ENCODE measurements at regions not wholly inside any gene's neighbourhood (a gene's known extent, or its start where the extent isn't known, plus 50 kb on each side); places are given as distances from the start of the nearest gene placed in this dataset.

DNA sequence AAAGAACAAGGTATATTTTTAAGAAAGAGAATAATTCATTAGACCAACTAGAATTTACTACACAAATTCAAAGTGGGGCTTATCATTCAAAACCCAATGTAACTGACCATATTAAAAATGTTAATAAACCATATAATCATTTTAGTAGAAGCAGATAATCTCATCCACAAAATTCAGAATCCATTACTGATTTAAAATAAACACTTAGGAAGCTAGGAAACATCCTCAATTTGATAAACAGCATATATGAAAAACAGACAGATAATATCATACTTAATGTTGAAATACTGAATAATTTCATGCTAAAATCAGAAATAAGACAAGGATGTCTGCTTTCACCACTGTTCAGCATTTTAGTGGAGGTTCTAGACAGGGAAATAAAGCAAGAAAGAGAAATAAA, 902.8 kb upstream of the PHF14 start:
- no peaks in the 10 kb centered on the region for H3K9me3 ChIP-seq
- H3K4me3 ChIP-seq: no peak overlapping the region
- DNase-seq (ENCODE audit: low spot score in 2 of 2): no peak
- H3K4me1 ChIP-seq: no peaks in the 10 kb centered on the region
- no peaks in the 10 kb centered on the region for H3K36me3 ChIP-seq
- H3K27me3 ChIP-seq: no peaks in the 10 kb centered on the region
- intact Hi-C loops (cut with DNase I; ENCODE audit: low total_unique reads): no loop called here
- H3K27ac ChIP-seq: no peak overlapping the region
- TF ChIP-seq POLR2A (IDR thresholded peaks at IDR 0.05) (no peak), POLR2AphosphoS5 (IDR thresholded peaks at IDR 0.05) (no peak)
- TF ChIP-seq, protein P1, sequence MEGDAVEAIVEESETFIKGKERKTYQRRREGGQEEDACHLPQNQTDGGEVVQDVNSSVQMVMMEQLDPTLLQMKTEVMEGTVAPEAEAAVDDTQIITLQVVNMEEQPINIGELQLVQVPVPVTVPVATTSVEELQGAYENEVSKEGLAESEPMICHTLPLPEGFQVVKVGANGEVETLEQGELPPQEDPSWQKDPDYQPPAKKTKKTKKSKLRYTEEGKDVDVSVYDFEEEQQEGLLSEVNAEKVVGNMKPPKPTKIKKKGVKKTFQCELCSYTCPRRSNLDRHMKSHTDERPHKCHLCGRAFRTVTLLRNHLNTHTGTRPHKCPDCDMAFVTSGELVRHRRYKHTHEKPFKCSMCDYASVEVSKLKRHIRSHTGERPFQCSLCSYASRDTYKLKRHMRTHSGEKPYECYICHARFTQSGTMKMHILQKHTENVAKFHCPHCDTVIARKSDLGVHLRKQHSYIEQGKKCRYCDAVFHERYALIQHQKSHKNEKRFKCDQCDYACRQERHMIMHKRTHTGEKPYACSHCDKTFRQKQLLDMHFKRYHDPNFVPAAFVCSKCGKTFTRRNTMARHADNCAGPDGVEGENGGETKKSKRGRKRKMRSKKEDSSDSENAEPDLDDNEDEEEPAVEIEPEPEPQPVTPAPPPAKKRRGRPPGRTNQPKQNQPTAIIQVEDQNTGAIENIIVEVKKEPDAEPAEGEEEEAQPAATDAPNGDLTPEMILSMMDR (IDR thresholded peaks at IDR 0.05): no peak

DNA sequence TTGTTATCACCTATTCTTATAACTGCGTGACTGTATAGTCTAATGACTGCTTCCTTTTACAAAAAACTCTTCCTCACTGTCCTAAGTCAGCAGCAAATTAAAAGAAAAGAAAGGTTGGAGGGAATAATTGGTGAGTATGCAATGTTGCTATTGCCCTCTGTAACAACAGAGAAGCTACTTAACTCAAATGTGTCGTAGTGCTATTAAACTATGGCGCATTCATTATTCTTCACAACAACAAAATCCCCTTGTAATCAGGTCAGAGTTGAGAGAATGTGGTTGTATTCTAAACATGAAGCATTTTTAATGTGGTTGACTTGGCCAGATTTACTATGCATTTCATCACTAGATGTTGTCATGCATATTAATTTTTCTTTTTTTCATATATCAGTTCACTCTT, 897.8 kb upstream of the PHF14 start:
- Histone ChIP-seq H3K4me3 (no peak overlapping the region), H3K27me3 (no peaks in the 10 kb centered on the region), H3K36me3 (no peaks in the 10 kb centered on the region), H3K4me1 (no peaks in the 10 kb centered on the region), H3K27ac (no peak overlapping the region), H3K9me3 (peaks cover 0 to 3% of the 10 kb centered on the region in 2 donors)
- TF ChIP-seq, protein P1 (IDR thresholded peaks at IDR 0.05): no peak
- no peak for TF ChIP-seq POLR2A (IDR thresholded peaks at IDR 0.05)
- TF ChIP-seq POLR2AphosphoS5 (IDR thresholded peaks at IDR 0.05): no peak
- intact Hi-C loops (cut with DNase I; ENCODE audit: low total_unique reads): no loop called here
- no peak for DNase-seq (ENCODE audit: low spot score in 2 of 2)

DNA sequence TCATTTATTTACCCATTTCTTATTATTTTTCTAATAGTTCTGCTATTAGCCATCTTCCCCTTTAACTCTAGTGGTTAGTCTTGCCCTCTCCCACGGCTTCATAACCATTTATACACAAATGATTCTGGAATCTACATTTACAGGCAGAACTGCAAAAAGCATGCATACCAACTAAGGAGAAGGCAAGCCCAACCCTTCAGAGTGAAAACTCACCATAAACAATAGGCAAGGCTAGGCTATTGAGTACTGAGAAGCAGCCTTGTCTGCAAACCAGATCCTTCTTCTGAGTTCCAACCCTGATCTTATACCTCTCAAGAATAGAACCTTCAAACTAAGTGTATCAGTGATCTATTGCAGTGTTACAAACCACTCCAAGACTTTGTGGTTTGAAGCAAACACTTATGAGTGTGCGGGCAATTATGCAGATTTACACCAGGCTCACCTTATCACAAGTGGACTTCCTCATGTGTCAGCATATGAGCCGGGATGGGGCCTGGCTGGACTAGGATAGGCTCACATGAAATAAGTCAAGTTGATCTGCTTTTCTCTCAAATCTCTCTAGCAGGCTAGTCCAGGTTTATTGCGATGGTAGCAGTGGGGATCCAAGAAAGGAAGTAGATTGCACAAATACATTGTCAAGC, 896.9 kb upstream of the PHF14 start:
- Histone ChIP-seq H3K27ac (no peak overlapping the region), H3K27me3 (no peaks in the 10 kb centered on the region), H3K4me1 (no peaks in the 10 kb centered on the region), H3K4me3 (no peak overlapping the region), H3K36me3 (no peaks in the 10 kb centered on the region), H3K9me3 (peaks cover 0 to 3% of the 10 kb centered on the region in 2 donors)
- TF ChIP-seq POLR2AphosphoS5 (IDR thresholded peaks at IDR 0.05) (no peak), POLR2A (IDR thresholded peaks at IDR 0.05) (no peak)
- TF ChIP-seq, protein P1 (IDR thresholded peaks at IDR 0.05): no peak
- DNase-seq (ENCODE audit: low spot score in 2 of 2): no peak
- intact Hi-C loops (cut with DNase I; ENCODE audit: low total_unique reads): no loop called here

DNA sequence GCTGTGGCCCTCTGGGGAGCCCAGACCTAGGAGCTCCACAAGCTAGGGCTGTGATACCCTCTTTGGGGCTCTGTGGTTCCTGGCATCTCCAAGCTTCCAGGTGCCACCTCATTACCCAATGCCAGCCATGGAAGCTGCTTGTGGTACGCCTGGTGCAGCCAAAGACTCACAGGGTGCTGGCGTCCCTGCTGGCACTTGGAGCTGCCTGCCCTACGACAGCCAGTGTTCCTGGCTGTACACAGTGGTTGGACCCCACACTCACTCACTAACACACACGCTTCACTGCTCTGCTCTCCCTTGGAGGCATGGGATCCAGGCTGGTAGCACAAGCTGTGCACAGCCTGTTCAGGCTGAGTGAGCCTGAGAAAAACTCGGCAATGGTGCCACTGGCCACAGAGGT, 894.1 kb upstream of the PHF14 start:
- no peak overlapping the region for H3K4me3 ChIP-seq
- no peaks in the 10 kb centered on the region for H3K36me3 ChIP-seq
- H3K27me3 ChIP-seq: no peaks in the 10 kb centered on the region
- no peak for DNase-seq (ENCODE audit: low spot score in 2 of 2)
- intact Hi-C loops (cut with DNase I; ENCODE audit: low total_unique reads): no loop called here
- H3K4me1 ChIP-seq: no peaks in the 10 kb centered on the region
- H3K27ac ChIP-seq: no peak overlapping the region
- TF ChIP-seq POLR2AphosphoS5 (IDR thresholded peaks at IDR 0.05) (no peak), POLR2A (IDR thresholded peaks at IDR 0.05) (no peak)
- TF ChIP-seq, protein P1 (IDR thresholded peaks at IDR 0.05): no peak
- peaks cover 0 to 3% of the 10 kb centered on the region in 2 donors for H3K9me3 ChIP-seq

DNA sequence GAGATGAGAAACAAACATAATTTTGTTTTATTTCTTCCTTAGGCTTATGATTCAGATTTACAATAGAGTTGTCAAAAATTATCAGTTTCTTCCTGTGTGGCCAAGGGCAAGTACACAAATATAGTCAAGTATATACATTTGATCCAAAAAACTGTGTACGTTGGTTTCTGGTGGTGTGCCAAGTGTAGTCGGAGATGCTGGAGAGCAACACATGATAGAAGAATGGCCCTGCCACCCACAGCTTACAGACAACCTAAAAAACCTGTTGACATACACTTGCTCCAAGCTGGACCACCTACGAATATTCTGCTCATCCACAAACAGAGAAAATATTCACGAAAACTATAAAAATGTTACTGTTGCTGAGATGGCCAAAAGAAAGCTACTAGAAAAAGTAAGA, 890.8 kb upstream of the PHF14 start:
- Histone ChIP-seq H3K36me3 (no peaks in the 10 kb centered on the region), H3K9me3 (peaks cover 0 to 3% of the 10 kb centered on the region in 2 donors), H3K27ac (no peak overlapping the region), H3K4me1 (no peaks in the 10 kb centered on the region), H3K4me3 (no peak overlapping the region), H3K27me3 (no peaks in the 10 kb centered on the region)
- intact Hi-C loops (cut with DNase I; ENCODE audit: low total_unique reads): loop anchor here (5.0 kb wide), 1 partner anchor 1081 kb away; no protein-coding TSS in a partner anchor
- TF ChIP-seq, protein P1 (IDR thresholded peaks at IDR 0.05): no peak
- no peak for DNase-seq (ENCODE audit: low spot score in 2 of 2)
